HEK293 (cell line): ENCODE measurements at regions not wholly inside any gene's neighbourhood (a gene's known extent, or its start where the extent isn't known, plus 50 kb on each side); places are given as distances from the start of the nearest gene placed in this dataset.

Experiments used
- MYNN ChIP-seq: fragments of 450-650 bp; formaldehyde crosslinking; IDR thresholded peaks from 2 replicates; pipeline ENCODE4 v1.5.1; 2016; ENCODE audit warnings: missing biosample characterization, missing genetic modification characterization, borderline replicate concordance
- YY1 ChIP-seq: fragments of 450-650 bp; formaldehyde crosslinking; IDR thresholded peaks from 2 replicates; pipeline ENCODE4 v1.5.1; 2018; ENCODE audit warnings: missing biosample characterization, missing genetic modification characterization

DNA sequence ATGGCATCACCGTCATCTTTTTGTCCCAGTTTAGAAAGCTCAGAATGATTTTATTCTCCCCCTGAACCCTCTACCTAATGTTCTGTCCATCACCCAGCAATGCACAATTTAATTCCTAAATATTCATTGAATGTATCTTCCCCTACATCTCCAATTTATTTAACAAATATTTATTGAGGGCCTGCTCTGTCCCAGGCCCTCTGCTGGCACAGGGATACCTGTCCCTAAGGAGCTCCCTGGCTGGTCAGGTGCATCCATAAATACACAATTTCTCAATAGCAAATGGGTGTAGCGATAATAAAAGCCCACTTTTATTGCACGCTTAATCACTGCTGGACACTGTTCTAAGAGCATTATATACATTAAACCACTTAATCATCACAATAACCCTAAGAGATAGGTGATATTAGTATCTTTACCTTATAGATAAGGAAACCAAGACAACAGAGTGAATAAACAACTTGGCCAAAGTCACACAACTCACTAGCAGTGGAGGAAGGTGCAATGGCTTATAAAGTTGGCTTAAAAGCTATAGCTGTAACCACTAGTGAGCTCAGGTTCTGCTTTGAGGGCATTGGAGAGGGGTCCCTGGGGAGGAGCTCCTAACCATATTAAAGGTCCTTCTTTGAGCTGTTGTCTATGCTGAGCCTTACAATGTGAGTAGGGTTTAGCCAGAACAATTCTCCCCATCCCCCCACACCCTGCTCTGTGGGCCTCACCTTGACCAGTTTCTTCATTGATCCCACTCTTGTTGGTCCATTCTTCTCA, 126.3 kb upstream of the JUN start:
- no peak for TF ChIP-seq MYNN
- no peak for TF ChIP-seq YY1 (tag by site-specific recombination)
